SU-DHL-6 (cell line): ENCODE measurements at regions not wholly inside any gene's neighbourhood (a gene's known extent, or its start where the extent isn't known, plus 50 kb on each side); places are given as distances from the start of the nearest gene placed in this dataset.

Experiments used
- H2AFZ ChIP-seq: fragments of 200-600 bp; sonication (generic); 2 replicates; pipeline ENCODE4 v1.6.1; 2014; ENCODE audit warnings: low read depth, mild to moderate bottlenecking, moderate library complexity, mixed read lengths, antibody characterized with exemption, low read length; ENCODE audit not compliant: severe bottlenecking
- H3F3A ChIP-seq: fragments of 200-600 bp; shearing (Covaris generic); 2 replicates; pipeline ENCODE4 v1.6.0; 2016; ENCODE audit warnings: antibody characterized with exemption, mild to moderate bottlenecking; ENCODE audit not compliant: insufficient read depth
- H3K27ac ChIP-seq: fragments of 200-600 bp; sonication (generic); 2 replicates; pipeline ENCODE4 v1.5.1; 2016; ENCODE audit warnings: low read depth, mild to moderate bottlenecking, low read length, moderate library complexity, mixed read lengths
- H3K27me3 ChIP-seq: fragments of 200-600 bp; sonication (generic), shearing (Covaris generic); 2 replicates; pipeline ENCODE4 v1.6.0; 2014; ENCODE audit warnings: mild to moderate bottlenecking, low read length
- H3K36me3 ChIP-seq: fragments of 200-600 bp; sonication (generic); 2 replicates; pipeline ENCODE4 v1.6.1; 2014; ENCODE audit warnings: mild to moderate bottlenecking, low read length, mixed read lengths
- H3K4me2 ChIP-seq: fragments of 300-600, 200-600 bp; shearing (Covaris generic), sonication (generic); 2 replicates; pipeline ENCODE4 v1.6.0; 2014; ENCODE audit warnings: low read length, low read depth, mild to moderate bottlenecking; ENCODE audit not compliant: poor library complexity, severe bottlenecking
- H3K4me3 ChIP-seq: fragments of 200-600 bp; sonication (generic); 2 replicates; pipeline ENCODE4 v1.5.1; 2014; ENCODE audit warnings: antibody characterized with exemption, low read length, mild to moderate bottlenecking, mixed read lengths; ENCODE audit not compliant: insufficient read depth, poor library complexity, severe bottlenecking
- H3K79me2 ChIP-seq: fragments of 200-600 bp; sonication (generic); 2 replicates; pipeline ENCODE4 v1.6.1; 2014; ENCODE audit warnings: mild to moderate bottlenecking, low read length, moderate library complexity; ENCODE audit not compliant: insufficient read depth
- H3K9ac ChIP-seq: fragments of 200-600 bp; sonication (generic); 2 replicates; pipeline ENCODE4 v1.7.0; 2014; ENCODE audit warnings: mild to moderate bottlenecking, low read length
- H3K9me2 ChIP-seq: fragments of 200-600 bp; sonication (generic); replicated peaks from 2 replicates; pipeline ENCODE4 v1.6.1; 2014; ENCODE audit warnings: low read length; ENCODE audit not compliant: insufficient read depth
- H3K9me3 ChIP-seq: fragments of 200-600 bp; sonication (generic); 2 replicates; pipeline ENCODE4 v1.6.1; 2014; ENCODE audit warnings: low read length, mixed read lengths; ENCODE audit not compliant: insufficient read depth
- H4K20me1 ChIP-seq: fragments of 200-600 bp; sonication (generic); 2 replicates; pipeline ENCODE4 v1.6.1; 2014; ENCODE audit warnings: low read depth, mild to moderate bottlenecking, antibody characterized with exemption, low read length, moderate library complexity, mixed read lengths
- EZH2phosphoT487 ChIP-seq: fragments of 200-600 bp; sonication (generic), shearing (Covaris generic); conservative IDR thresholded peaks from 2 replicates; pipeline ENCODE4 v1.6.1; 2018; ENCODE audit warnings: mild to moderate bottlenecking, antibody characterized with exemption, low read length, moderate library complexity, mixed read lengths
- TF ChIP-seq, protein P1 (sequence below): fragments of 200-600 bp; sonication (generic); IDR thresholded peaks from one replicate; pipeline ENCODE4 v1.5.1; 2017; ENCODE audit warnings: antibody characterized with exemption, mild to moderate bottlenecking, low read length, moderate library complexity; ENCODE audit not compliant: insufficient read depth, poor library complexity, severe bottlenecking

DNA sequence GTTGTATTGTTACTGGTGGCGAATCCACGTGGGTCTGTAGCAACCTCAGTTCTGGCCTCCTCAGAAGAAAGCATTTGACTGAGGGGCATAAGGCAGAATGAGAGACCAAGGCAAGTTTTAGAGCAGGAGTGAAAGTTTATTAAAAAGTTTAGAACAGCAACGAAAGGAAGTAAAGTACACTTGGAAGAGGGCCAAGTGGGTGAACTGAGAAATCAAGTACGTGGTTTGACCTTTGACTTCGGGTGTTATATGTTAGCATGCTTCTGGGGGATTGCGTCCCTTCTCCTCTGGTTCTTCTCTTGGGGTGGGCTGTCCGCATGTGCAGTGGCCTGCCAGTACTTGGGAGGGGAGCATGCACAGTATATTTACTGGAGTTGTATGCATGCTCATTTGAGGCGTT, 232.7 kb upstream of the GATB start:
- Histone ChIP-seq H2AFZ (no peak overlapping the region), H3K4me3 (no peak overlapping the region), H3K9me3 (no peaks in the 10 kb centered on the region), H3F3A (no peaks in the 10 kb centered on the region), H3K27me3 (no peaks in the 10 kb centered on the region), H3K4me2 (no peak overlapping the region), H4K20me1 (no peaks in the 10 kb centered on the region), H3K9ac (no peak overlapping the region), H3K9me2 (no peaks in the 10 kb centered on the region), H3K36me3 (no peaks in the 10 kb centered on the region), H3K79me2 (no peaks in the 10 kb centered on the region), H3K27ac (no peak overlapping the region)
- TF ChIP-seq, protein P1, sequence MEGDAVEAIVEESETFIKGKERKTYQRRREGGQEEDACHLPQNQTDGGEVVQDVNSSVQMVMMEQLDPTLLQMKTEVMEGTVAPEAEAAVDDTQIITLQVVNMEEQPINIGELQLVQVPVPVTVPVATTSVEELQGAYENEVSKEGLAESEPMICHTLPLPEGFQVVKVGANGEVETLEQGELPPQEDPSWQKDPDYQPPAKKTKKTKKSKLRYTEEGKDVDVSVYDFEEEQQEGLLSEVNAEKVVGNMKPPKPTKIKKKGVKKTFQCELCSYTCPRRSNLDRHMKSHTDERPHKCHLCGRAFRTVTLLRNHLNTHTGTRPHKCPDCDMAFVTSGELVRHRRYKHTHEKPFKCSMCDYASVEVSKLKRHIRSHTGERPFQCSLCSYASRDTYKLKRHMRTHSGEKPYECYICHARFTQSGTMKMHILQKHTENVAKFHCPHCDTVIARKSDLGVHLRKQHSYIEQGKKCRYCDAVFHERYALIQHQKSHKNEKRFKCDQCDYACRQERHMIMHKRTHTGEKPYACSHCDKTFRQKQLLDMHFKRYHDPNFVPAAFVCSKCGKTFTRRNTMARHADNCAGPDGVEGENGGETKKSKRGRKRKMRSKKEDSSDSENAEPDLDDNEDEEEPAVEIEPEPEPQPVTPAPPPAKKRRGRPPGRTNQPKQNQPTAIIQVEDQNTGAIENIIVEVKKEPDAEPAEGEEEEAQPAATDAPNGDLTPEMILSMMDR = no peak
- TF ChIP-seq EZH2phosphoT487 = no peak

DNA sequence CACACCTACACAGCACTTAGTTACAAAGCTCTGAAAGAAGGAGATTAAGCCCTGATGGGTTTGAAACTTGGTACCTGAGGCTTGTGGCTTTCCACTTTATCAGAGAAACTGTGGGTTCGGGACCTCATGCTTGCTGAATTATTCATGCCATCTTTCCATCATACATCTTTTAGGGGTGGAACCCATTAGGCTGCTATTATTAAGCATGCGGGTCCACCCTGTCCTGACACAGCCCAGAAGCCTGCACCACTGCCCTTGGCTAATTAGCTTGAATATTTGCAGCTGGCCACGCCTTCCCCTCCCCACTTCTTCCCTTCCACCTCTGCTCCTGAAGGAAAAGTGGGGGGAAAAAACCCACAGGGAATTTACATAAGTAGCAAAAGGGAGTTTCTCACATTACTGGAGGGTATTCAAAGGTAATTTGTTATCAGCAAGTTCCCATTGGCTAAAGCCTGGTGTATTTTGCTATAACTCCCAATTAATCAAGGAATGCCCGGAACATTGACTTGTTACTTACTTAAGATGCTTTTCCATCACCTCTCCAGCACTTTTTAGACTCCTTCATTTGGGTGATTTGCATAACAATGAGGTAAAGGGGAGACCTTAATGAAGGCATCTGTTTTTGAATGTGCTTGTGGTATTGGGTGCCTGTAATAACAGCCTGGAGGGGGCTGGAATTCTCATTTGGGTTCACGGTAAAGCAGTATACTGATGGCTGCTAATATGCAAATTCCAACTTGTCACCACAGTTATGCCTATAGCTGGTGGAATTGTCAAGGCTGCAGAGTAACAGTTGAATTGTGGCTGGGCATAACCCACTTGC, 231.7 kb upstream of the GATB start:
- H3K4me2 ChIP-seq = no peak overlapping the region
- TF ChIP-seq EZH2phosphoT487 = no peak
- TF ChIP-seq, protein P1 = no peak
- no peaks in the 10 kb centered on the region for H3K27me3 ChIP-seq
- H3K4me3 ChIP-seq = no peak overlapping the region
- H3K9me2 ChIP-seq = no peaks in the 10 kb centered on the region
- H3K9ac ChIP-seq = no peak overlapping the region
- no peaks in the 10 kb centered on the region for H3K36me3 ChIP-seq
- H3K27ac ChIP-seq = no peak overlapping the region
- no peaks in the 10 kb centered on the region for H3F3A ChIP-seq
- H2AFZ ChIP-seq = no peak overlapping the region
- no peaks in the 10 kb centered on the region for H3K79me2 ChIP-seq
- no peaks in the 10 kb centered on the region for H3K9me3 ChIP-seq
- no peaks in the 10 kb centered on the region for H4K20me1 ChIP-seq

DNA sequence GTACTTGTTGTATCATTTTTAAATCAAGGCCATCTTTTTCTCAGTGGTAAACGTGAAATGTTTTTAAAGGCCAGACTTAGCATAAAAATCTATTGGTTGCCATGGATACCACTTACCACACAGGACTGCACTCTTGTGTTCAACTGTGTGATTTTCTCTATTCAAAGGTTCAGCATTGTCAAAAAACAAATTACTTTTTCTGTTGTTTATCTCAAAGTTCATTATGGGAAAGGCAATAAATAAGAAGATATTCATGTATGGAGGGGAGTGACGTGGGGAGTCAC, 231.0 kb upstream of the GATB start:
- no peaks in the 10 kb centered on the region for H3F3A ChIP-seq
- no peaks in the 10 kb centered on the region for H3K27me3 ChIP-seq
- TF ChIP-seq EZH2phosphoT487 = no peak
- TF ChIP-seq, protein P1 = no peak

More for the DNA sequence above, 231.0 kb upstream of the GATB start:
- no peaks in the 10 kb centered on the region for H4K20me1 ChIP-seq
- H3K4me3 ChIP-seq = no peak overlapping the region
- H3K36me3 ChIP-seq = no peaks in the 10 kb centered on the region
- H3K27ac ChIP-seq = no peak overlapping the region
- H3K9ac ChIP-seq = no peak overlapping the region
- no peak overlapping the region for H3K4me2 ChIP-seq
- no peaks in the 10 kb centered on the region for H3K9me3 ChIP-seq
- no peak overlapping the region for H2AFZ ChIP-seq
- H3K9me2 ChIP-seq = no peaks in the 10 kb centered on the region
- no peaks in the 10 kb centered on the region for H3K79me2 ChIP-seq
